Kidney capillary endothelial cell (primary cell): ENCODE measurements at regions not wholly inside any gene's neighbourhood (a gene's known extent, or its start where the extent isn't known, plus 50 kb on each side); places are given as distances from the start of the nearest gene placed in this dataset.

Source experiments
- DNase-seq: peaks from one replicate; pipeline ENCODE4 v3.0.0-alpha.2; 2018; ENCODE audit warnings: low spot score

- DNase-seq: no peak
These were observed 222.1 kb downstream of the SYK start for GRCh38 chr9:91023741-91024140.

- no peak for DNase-seq
These were observed 223.2 kb downstream of the SYK start for GRCh38 chr9:91024841-91025240.

- no peak for DNase-seq
These were observed 224.2 kb downstream of the SYK start for GRCh38 chr9:91025856-91026255.

- no peak for DNase-seq
These were observed 224.6 kb downstream of the SYK start for GRCh38 chr9:91026266-91026665.

GRCh38 chr9:91027005-91027404, 225.4 kb downstream of the SYK start:
- DNase-seq: no peak

GRCh38 chr9:91028166-91028827, 226.7 kb downstream of the SYK start:
- DNase-seq: no peak

GRCh38 chr9:91029650-91030361, 228.2 kb downstream of the SYK start:
- DNase-seq: no peak

GRCh38 chr9:91032121-91032531, 230.5 kb downstream of the SYK start:
- no peak for DNase-seq

- DNase-seq: no peak
These were observed 231.7 kb downstream of the SYK start for GRCh38 chr9:91033270-91033669.

GRCh38 chr9:91033797-91034196, 232.2 kb downstream of the SYK start:
- DNase-seq: no peak

- no peak for DNase-seq
These were observed 232.9 kb downstream of the SYK start for GRCh38 chr9:91034521-91034920.

- DNase-seq: no peak
These were observed 233.6 kb downstream of the SYK start for GRCh38 chr9:91034976-91035824.

GRCh38 chr9:91035825-91036208, 234.2 kb downstream of the SYK start:
- no peak for DNase-seq

- no peak for DNase-seq
These were observed 234.7 kb downstream of the SYK start for GRCh38 chr9:91036356-91036755.

GRCh38 chr9:91036826-91037510, 235.3 kb downstream of the SYK start:
- peak; percentile 93 for DNase-seq

- peak; percentile 88 for DNase-seq
These were observed 236.2 kb downstream of the SYK start for GRCh38 chr9:91037511-91038482.

GRCh38 chr9:91038483-91039124, 237.0 kb downstream of the SYK start:
- no peak for DNase-seq

- no peak for DNase-seq
These were observed 237.7 kb downstream of the SYK start for GRCh38 chr9:91039125-91039834.

GRCh38 chr9:91039835-91040140, 238.2 kb downstream of the SYK start:
- no peak for DNase-seq
